Bronchial epithelial cell (primary cell): ENCODE measurements at regions not wholly inside any gene's neighbourhood (a gene's known extent, or its start where the extent isn't known, plus 50 kb on each side); places are given as distances from the start of the nearest gene placed in this dataset.

Experiments used
- DNase-seq: peaks from one replicate; pipeline ENCODE4 v3.0.0-alpha.2; 2010; ENCODE audit warnings: low read depth
- FAIRE-seq: peaks from 2 replicates; lab custom pipeline; 2011; peaks lifted over from hg19 to GRCh38; lab: Jason Lieb, UNC
- H3K27me3 ChIP-seq: 2 replicates; pipeline ENCODE4 v1.5.1; 2011; ENCODE audit warnings: low read length; ENCODE audit not compliant: control insufficient read depth, insufficient read depth
- H3K36me3 ChIP-seq: 2 replicates; pipeline ENCODE4 v1.5.1; 2011; ENCODE audit warnings: low read length; ENCODE audit not compliant: control insufficient read depth, insufficient read depth
- H3K4me3 ChIP-seq: 2 replicates; pipeline ENCODE4 v1.5.1; 2011; ENCODE audit warnings: mild to moderate bottlenecking, low read depth, low read length, control low read depth
- CTCF ChIP-seq: IDR thresholded peaks from 2 replicates; pipeline ENCODE4 v1.5.1; 2011; ENCODE audit warnings: mild to moderate bottlenecking, moderate library complexity, low read length, control low read depth, inconsistent platforms; ENCODE audit not compliant: insufficient read depth, severe bottlenecking

- no peak overlapping the region for H3K4me3 ChIP-seq
- H3K27me3 ChIP-seq = no peaks in the 10 kb centered on the region
- no peak for TF ChIP-seq CTCF
- DNase-seq (no peak), FAIRE-seq (no peak)
- no peaks in the 10 kb centered on the region for H3K36me3 ChIP-seq
These were observed 226.1 kb downstream of the SOD2 start for GRCh38 chr6:159466926-159467325.

GRCh38 chr6:159464816-159465215, 228.2 kb downstream of the SOD2 start:
- no peaks in the 10 kb centered on the region for H3K36me3 ChIP-seq
- H3K4me3 ChIP-seq = no peak overlapping the region
- no peak for TF ChIP-seq CTCF
- FAIRE-seq (no peak), DNase-seq (no peak)
- H3K27me3 ChIP-seq = no peaks in the 10 kb centered on the region

DNA sequence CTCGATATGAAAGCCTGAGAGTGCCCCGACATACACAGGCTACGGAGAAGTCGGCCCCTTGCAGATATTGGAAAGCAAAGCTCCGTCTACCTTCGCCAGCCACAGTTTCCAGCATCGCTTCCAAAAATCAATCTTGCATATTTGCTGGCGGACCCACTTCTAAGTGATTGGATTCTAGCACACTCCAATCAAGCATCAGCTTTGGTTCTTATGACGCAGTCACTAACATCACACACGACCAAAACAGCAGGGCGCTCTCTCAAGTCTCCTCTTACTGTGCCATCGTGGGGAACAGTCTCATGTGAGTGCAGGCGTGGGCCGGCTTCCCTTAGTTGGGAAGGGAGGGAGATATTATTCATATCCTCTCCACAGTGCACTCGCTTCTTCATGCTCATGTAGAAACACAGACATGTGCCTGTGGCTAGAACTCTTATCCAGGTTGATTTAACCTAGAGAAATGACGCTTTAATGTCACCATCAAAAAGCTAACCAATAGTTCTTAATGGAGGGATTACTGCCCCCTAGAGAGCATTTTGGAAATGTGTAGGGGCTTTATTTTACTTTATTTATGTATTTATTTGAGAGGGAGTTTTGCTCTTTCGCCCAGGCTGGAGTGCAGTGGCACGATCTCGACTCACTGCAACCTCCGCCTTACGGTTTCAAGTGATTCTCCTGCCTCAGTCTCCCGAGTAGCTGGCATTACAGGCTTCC, 229.8 kb downstream of the SOD2 start:
- Histone ChIP-seq H3K36me3 (no peaks in the 10 kb centered on the region), H3K27me3 (no peaks in the 10 kb centered on the region), H3K4me3 (no peak overlapping the region)
- TF ChIP-seq CTCF = peak; percentile 15
- DNase-seq (peak; percentile 32), FAIRE-seq (no peak)

DNA sequence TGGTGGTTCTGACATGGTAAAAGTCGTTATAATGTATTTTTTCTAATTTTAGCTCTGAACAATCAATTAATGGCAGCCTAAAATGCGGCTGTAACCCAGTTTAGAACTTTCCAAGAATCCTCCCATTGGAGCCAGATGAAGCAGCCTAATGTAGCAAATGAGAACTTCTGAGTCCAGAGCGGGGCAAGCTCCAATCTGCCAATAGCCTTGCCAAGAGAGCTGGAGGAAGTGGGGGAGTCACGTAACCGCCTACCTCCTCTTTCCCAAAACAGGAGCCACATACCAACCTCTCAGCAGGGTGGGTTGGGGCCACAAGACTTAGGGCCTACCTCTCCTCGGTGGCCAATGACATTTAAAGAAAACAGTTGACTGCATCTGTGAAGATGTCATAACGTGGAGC, 230.6 kb downstream of the SOD2 start:
- no peaks in the 10 kb centered on the region for H3K27me3 ChIP-seq
- DNase-seq (no peak), FAIRE-seq (no peak)
- H3K36me3 ChIP-seq = no peaks in the 10 kb centered on the region
- no peak for TF ChIP-seq CTCF
- H3K4me3 ChIP-seq = no peak overlapping the region

- no peak for TF ChIP-seq CTCF
- Histone ChIP-seq H3K27me3 (no peaks in the 10 kb centered on the region), H3K36me3 (no peaks in the 10 kb centered on the region), H3K4me3 (no peak overlapping the region)
- no peak for DNase-seq
- no peak for FAIRE-seq
These were observed 231.0 kb downstream of the SOD2 start for GRCh38 chr6:159461998-159462397.

- no peaks in the 10 kb centered on the region for H3K27me3 ChIP-seq
- FAIRE-seq (no peak), DNase-seq (no peak)
- H3K36me3 ChIP-seq = no peaks in the 10 kb centered on the region
- no peak for TF ChIP-seq CTCF
- H3K4me3 ChIP-seq = no peak overlapping the region
These were observed 231.8 kb downstream of the SOD2 start for GRCh38 chr6:159461266-159461665.
